ENCODE measurements at regions not wholly inside any gene's neighbourhood (a gene's known extent, or its start where the extent isn't known, plus 50 kb on each side); places are given as distances from the start of the nearest gene placed in this dataset.

DNA sequence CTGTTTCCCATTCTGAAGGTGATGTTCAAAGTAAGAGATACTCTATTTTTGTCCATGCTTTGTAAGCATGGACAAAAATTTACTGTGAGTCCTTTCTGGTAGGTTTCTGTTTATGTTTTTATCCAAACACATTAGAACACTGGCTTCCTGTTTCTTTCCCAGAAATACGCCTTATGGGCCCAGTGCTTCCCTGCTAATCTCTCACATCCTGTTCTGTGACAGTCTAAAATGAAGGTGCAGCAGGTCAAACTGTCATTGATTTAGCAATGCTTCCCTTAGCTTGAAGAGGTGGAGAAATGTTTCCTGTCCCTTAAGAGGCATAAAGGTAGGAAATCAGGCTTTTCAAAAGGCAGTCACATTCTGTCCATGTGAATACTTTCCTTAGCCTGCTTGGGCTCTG, 305.6 kb downstream of the RPS29 start:
- H3K9me3 ChIP-seq (ENCODE audit: control insufficient read depth, insufficient read depth, low read length): peaks cover 3% of the 10 kb centered on the region; the same call in 1 of the 2 replicates
- H3K4me2 ChIP-seq (ENCODE audit: low read length): no peak overlapping the region

DNA sequence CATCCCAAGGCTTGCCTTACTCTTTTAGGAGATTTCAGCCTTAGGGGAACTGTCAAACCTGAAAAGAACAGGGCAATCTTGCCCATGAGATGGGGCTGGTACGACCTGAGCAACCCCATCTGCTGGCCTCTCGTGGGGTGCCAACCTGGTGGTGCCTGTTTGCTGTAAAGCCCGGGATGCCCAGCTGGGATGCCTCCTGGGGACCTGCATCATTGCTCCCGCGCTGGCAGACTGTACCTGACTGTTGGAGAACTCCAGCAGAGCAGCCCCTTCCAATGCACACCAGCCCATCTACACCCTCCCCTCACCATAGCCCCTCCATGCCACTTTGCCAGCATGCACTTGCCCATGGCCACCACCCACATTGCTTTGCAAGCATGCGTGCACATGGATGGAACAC, 335.7 kb downstream of the RPS29 start:
- Histone ChIP-seq H4K20me1 (ENCODE audit: control insufficient read depth, insufficient read depth, low read depth, low read length) (no peaks in the 10 kb centered on the region), H3K27ac (ENCODE audit: low read depth, low read length) (no peak overlapping the region), H3K4me3 (ENCODE audit: low read length) (no peak overlapping the region), H3K9me2 (replicated peaks; ENCODE audit: control insufficient read depth, low read length) (no peaks in the 10 kb centered on the region), H3F3A (ENCODE audit: control insufficient read depth, insufficient read depth) (no peaks in the 10 kb centered on the region), H3K27me3 (ENCODE audit: control insufficient read depth, low read length) (no peaks in the 10 kb centered on the region), H3K9me3 (ENCODE audit: control insufficient read depth, insufficient read depth, low read length) (no peaks in the 10 kb centered on the region), H3K4me1 (ENCODE audit: control insufficient read depth, low read length) (no peaks in the 10 kb centered on the region), H3K4me2 (ENCODE audit: low read length) (no peak overlapping the region), H3K36me3 (ENCODE audit: control insufficient read depth, low read length) (no peaks in the 10 kb centered on the region), H3K79me2 (ENCODE audit: control insufficient read depth, low read length) (no peaks in the 10 kb centered on the region)
- no peak for TF ChIP-seq EZH2phosphoT487 (IDR thresholded peaks at IDR 0.05; ENCODE audit: borderline replicate concordance, low read length)
- TF ChIP-seq, protein P1, sequence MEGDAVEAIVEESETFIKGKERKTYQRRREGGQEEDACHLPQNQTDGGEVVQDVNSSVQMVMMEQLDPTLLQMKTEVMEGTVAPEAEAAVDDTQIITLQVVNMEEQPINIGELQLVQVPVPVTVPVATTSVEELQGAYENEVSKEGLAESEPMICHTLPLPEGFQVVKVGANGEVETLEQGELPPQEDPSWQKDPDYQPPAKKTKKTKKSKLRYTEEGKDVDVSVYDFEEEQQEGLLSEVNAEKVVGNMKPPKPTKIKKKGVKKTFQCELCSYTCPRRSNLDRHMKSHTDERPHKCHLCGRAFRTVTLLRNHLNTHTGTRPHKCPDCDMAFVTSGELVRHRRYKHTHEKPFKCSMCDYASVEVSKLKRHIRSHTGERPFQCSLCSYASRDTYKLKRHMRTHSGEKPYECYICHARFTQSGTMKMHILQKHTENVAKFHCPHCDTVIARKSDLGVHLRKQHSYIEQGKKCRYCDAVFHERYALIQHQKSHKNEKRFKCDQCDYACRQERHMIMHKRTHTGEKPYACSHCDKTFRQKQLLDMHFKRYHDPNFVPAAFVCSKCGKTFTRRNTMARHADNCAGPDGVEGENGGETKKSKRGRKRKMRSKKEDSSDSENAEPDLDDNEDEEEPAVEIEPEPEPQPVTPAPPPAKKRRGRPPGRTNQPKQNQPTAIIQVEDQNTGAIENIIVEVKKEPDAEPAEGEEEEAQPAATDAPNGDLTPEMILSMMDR (IDR thresholded peaks at IDR 0.05; ENCODE audit: low read depth, low read length, poor library complexity, severe bottlenecking): no peak

More for the DNA sequence above, 305.6 kb downstream of the RPS29 start:
- Histone ChIP-seq H3K4me1 (ENCODE audit: control insufficient read depth, low read length) (no peaks in the 10 kb centered on the region), H4K20me1 (ENCODE audit: control insufficient read depth, insufficient read depth, low read depth, low read length) (no peaks in the 10 kb centered on the region), H3K36me3 (ENCODE audit: control insufficient read depth, low read length) (no peaks in the 10 kb centered on the region), H3K79me2 (ENCODE audit: control insufficient read depth, low read length) (no peaks in the 10 kb centered on the region), H3F3A (ENCODE audit: control insufficient read depth, insufficient read depth) (no peaks in the 10 kb centered on the region), H3K4me3 (ENCODE audit: low read length) (no peak overlapping the region), H3K27ac (ENCODE audit: low read depth, low read length) (no peak overlapping the region), H3K9me2 (replicated peaks; ENCODE audit: control insufficient read depth, low read length) (no peaks in the 10 kb centered on the region), H3K27me3 (ENCODE audit: control insufficient read depth, low read length) (peaks cover 2% of the 10 kb centered on the region; the same call in 1 of the 2 replicates)
- TF ChIP-seq, protein P1 (IDR thresholded peaks at IDR 0.05; ENCODE audit: low read depth, low read length, poor library complexity, severe bottlenecking): no peak
- no peak for TF ChIP-seq EZH2phosphoT487 (IDR thresholded peaks at IDR 0.05; ENCODE audit: borderline replicate concordance, low read length)

DNA sequence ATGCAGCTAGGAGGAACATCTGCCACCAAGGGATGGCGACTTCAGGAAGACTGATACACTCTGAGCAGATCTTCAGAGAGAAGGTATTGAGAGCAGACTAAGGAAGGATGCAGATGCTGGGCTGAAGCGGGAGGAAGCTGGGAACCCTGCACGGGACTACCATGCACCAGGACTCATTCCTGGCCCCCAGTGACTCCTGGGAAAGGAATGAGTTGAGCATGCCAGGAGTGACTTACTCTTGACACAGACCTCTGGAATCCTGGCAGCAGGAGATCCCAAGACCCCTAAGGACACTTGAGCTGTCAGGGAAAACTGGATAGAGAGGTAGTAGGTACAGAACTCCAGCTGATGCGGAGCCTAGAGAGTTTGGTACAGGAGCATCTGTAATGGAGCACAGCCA, 336.1 kb downstream of the RPS29 start:
- H3K9me3 ChIP-seq (ENCODE audit: control insufficient read depth, insufficient read depth, low read length): no peaks in the 10 kb centered on the region
- no peaks in the 10 kb centered on the region for H3K9me2 ChIP-seq (replicated peaks; ENCODE audit: control insufficient read depth, low read length)
- no peaks in the 10 kb centered on the region for H3F3A ChIP-seq (ENCODE audit: control insufficient read depth, insufficient read depth)
- H3K79me2 ChIP-seq (ENCODE audit: control insufficient read depth, low read length): no peaks in the 10 kb centered on the region
- H4K20me1 ChIP-seq (ENCODE audit: control insufficient read depth, insufficient read depth, low read depth, low read length): no peaks in the 10 kb centered on the region
- H3K36me3 ChIP-seq (ENCODE audit: control insufficient read depth, low read length): no peaks in the 10 kb centered on the region
- H3K27ac ChIP-seq (ENCODE audit: low read depth, low read length): no peak overlapping the region
- H3K27me3 ChIP-seq (ENCODE audit: control insufficient read depth, low read length): no peaks in the 10 kb centered on the region
- no peaks in the 10 kb centered on the region for H3K4me1 ChIP-seq (ENCODE audit: control insufficient read depth, low read length)
- no peak for TF ChIP-seq EZH2phosphoT487 (IDR thresholded peaks at IDR 0.05; ENCODE audit: borderline replicate concordance, low read length)
- TF ChIP-seq, protein P1 (IDR thresholded peaks at IDR 0.05; ENCODE audit: low read depth, low read length, poor library complexity, severe bottlenecking): no peak
- H3K4me3 ChIP-seq (ENCODE audit: low read length): no peak overlapping the region
- H3K4me2 ChIP-seq (ENCODE audit: low read length): no peak overlapping the region
